ENCODE measurements at regions not wholly inside any gene's neighbourhood (a gene's known extent, or its start where the extent isn't known, plus 50 kb on each side); places are given as distances from the start of the nearest gene placed in this dataset.

DNA sequence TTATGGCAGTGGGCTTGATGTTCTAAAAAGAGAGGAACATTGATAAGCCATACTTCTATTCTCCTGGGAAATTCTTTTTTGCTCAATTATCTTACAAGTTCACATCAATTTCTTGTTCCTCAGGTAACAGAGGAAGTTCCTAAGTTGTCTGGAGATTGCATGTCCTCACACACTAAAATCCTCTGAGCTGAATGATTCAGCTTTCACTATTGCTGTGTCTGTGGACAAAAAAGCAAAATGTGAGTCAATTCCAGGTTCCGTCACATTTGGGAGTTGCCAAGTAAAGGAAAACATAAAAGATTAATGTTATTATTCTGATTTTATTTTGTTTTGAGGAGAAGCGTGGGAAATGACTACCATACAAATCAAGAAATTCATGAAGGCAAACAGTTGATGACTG lies 316.7 kb downstream of the CHRM3 start:
- Histone ChIP-seq H3K4me3 (ENCODE audit: low read length) (no peak overlapping the region), H4K20me1 (ENCODE audit: insufficient read depth, low read length) (no peaks in the 10 kb centered on the region), H2AFZ (ENCODE audit: low read depth, low read length) (no peak overlapping the region), H3K79me2 (ENCODE audit: low read length) (no peaks in the 10 kb centered on the region), H3K4me1 (ENCODE audit: low read length) (no peaks in the 10 kb centered on the region), H3K27me3 (ENCODE audit: low read depth, low read length) (no peaks in the 10 kb centered on the region), H3K4me2 (ENCODE audit: low read length) (no peak overlapping the region), H3K27ac (ENCODE audit: low read length) (no peak overlapping the region), H3K9ac (ENCODE audit: low read length) (no peak overlapping the region), H3K9me3 (ENCODE audit: insufficient read depth, low read length) (no peaks in the 10 kb centered on the region), H3K36me3 (replicated peaks; ENCODE audit: low read depth, low read length) (no peaks in the 10 kb centered on the region)
- TF ChIP-seq EZH2phosphoT487 (IDR thresholded peaks at IDR 0.05; ENCODE audit: low read depth) = no peak
- TF ChIP-seq, protein P1, sequence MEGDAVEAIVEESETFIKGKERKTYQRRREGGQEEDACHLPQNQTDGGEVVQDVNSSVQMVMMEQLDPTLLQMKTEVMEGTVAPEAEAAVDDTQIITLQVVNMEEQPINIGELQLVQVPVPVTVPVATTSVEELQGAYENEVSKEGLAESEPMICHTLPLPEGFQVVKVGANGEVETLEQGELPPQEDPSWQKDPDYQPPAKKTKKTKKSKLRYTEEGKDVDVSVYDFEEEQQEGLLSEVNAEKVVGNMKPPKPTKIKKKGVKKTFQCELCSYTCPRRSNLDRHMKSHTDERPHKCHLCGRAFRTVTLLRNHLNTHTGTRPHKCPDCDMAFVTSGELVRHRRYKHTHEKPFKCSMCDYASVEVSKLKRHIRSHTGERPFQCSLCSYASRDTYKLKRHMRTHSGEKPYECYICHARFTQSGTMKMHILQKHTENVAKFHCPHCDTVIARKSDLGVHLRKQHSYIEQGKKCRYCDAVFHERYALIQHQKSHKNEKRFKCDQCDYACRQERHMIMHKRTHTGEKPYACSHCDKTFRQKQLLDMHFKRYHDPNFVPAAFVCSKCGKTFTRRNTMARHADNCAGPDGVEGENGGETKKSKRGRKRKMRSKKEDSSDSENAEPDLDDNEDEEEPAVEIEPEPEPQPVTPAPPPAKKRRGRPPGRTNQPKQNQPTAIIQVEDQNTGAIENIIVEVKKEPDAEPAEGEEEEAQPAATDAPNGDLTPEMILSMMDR (IDR thresholded peaks at IDR 0.05; ENCODE audit: low read depth, low read length) = no peak

DNA sequence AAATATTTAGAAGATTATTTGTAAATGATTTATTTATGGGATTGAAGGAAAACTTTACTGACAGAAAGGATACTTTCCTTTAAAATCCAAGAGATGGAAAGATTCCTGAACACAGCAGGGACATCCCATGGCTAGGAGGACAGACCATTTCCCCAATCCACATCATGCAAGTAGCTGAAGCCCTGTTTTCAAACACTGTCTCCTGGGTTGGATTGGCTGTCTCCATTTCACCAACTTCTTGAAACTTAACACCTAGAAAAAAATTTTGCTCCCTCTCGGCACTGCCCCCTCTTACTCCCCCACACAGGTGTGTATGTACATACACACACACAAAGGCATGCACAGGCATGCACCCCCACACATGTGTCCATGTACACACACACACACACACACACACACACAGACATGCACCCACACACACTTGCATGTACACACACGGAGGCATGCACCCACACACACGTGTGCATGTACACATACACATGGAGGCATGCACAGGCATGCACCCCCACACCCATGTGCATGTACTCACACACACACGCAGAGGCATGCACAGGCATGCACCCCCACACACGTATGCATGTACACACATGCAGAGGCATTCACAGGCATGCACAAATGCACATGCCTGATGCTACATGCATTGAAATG lies 320.0 kb downstream of the CHRM3 start:
- no peak for TF ChIP-seq EZH2phosphoT487 (IDR thresholded peaks at IDR 0.05; ENCODE audit: low read depth)
- TF ChIP-seq, protein P1 (IDR thresholded peaks at IDR 0.05; ENCODE audit: low read depth, low read length) = no peak
- Histone ChIP-seq H3K4me2 (ENCODE audit: low read length) (no peak overlapping the region), H4K20me1 (ENCODE audit: insufficient read depth, low read length) (no peaks in the 10 kb centered on the region), H3K4me1 (ENCODE audit: low read length) (no peaks in the 10 kb centered on the region), H3K4me3 (ENCODE audit: low read length) (no peak overlapping the region), H3K27me3 (ENCODE audit: low read depth, low read length) (no peaks in the 10 kb centered on the region), H3K27ac (ENCODE audit: low read length) (no peak overlapping the region), H2AFZ (ENCODE audit: low read depth, low read length) (no peak overlapping the region), H3K36me3 (replicated peaks; ENCODE audit: low read depth, low read length) (no peaks in the 10 kb centered on the region), H3K9ac (ENCODE audit: low read length) (no peak overlapping the region), H3K79me2 (ENCODE audit: low read length) (no peaks in the 10 kb centered on the region), H3K9me3 (ENCODE audit: insufficient read depth, low read length) (no peaks in the 10 kb centered on the region)

DNA sequence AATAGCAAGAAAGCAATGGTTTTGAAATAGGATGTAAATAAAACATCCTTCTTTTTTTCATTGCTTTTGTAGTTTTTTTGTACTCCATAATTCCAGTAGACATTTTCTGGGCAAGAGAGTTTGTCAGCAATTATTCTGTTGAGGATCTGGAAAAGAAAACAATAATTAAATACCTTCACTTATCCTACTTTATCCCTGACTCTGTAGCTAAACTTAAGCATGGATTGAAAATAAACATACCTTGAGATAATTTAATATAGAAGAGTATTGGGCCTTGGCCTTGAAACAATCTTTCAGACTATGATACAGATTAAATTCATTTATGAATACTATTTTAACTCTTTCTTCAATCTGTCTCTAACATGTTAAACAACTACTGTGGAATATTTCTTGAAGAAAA lies 321.2 kb downstream of the CHRM3 start:
- Histone ChIP-seq H3K4me1 (ENCODE audit: low read length) (no peaks in the 10 kb centered on the region), H3K27ac (ENCODE audit: low read length) (no peak overlapping the region), H4K20me1 (ENCODE audit: insufficient read depth, low read length) (no peaks in the 10 kb centered on the region), H2AFZ (ENCODE audit: low read depth, low read length) (no peak overlapping the region), H3K36me3 (replicated peaks; ENCODE audit: low read depth, low read length) (no peaks in the 10 kb centered on the region), H3K9ac (ENCODE audit: low read length) (no peak overlapping the region), H3K9me3 (ENCODE audit: insufficient read depth, low read length) (no peaks in the 10 kb centered on the region), H3K4me2 (ENCODE audit: low read length) (no peak overlapping the region), H3K4me3 (ENCODE audit: low read length) (no peak overlapping the region), H3K27me3 (ENCODE audit: low read depth, low read length) (no peaks in the 10 kb centered on the region), H3K79me2 (ENCODE audit: low read length) (no peaks in the 10 kb centered on the region)
- no peak for TF ChIP-seq EZH2phosphoT487 (IDR thresholded peaks at IDR 0.05; ENCODE audit: low read depth)

DNA sequence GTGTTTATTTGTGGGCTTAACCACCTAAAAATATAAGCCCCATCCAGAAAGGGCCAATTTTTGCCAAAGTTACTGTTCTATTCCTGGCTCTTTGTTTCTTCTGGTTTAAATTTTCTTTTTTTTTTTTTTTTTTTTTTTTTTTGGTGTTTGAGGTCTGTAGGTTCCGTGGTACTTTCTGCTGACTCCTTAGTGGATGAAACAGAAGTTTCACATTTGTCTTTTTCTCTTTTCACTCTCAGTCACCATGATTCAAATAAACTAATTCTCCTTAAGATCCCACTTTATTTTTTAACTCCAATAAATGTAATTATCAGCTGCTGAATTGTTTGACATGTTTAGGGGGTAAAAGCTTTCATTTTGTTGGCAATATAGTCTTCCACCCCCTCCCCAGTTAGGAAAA lies 322.3 kb downstream of the CHRM3 start:
- no peaks in the 10 kb centered on the region for H3K4me1 ChIP-seq (ENCODE audit: low read length)
- no peaks in the 10 kb centered on the region for H3K9me3 ChIP-seq (ENCODE audit: insufficient read depth, low read length)
- no peak overlapping the region for H3K4me2 ChIP-seq (ENCODE audit: low read length)
- H3K36me3 ChIP-seq (replicated peaks; ENCODE audit: low read depth, low read length) = no peaks in the 10 kb centered on the region
- H3K27me3 ChIP-seq (ENCODE audit: low read depth, low read length) = no peaks in the 10 kb centered on the region
- no peak overlapping the region for H3K4me3 ChIP-seq (ENCODE audit: low read length)
- no peak for TF ChIP-seq EZH2phosphoT487 (IDR thresholded peaks at IDR 0.05; ENCODE audit: low read depth)
- TF ChIP-seq, protein P1 (IDR thresholded peaks at IDR 0.05; ENCODE audit: low read depth, low read length) = no peak
- no peak overlapping the region for H2AFZ ChIP-seq (ENCODE audit: low read depth, low read length)
- H4K20me1 ChIP-seq (ENCODE audit: insufficient read depth, low read length) = no peaks in the 10 kb centered on the region
- no peak overlapping the region for H3K27ac ChIP-seq (ENCODE audit: low read length)
- H3K9ac ChIP-seq (ENCODE audit: low read length) = no peak overlapping the region
- H3K79me2 ChIP-seq (ENCODE audit: low read length) = no peaks in the 10 kb centered on the region
